ENCODE measurements at regions not wholly inside any gene's neighbourhood (a gene's known extent, or its start where the extent isn't known, plus 50 kb on each side); places are given as distances from the start of the nearest gene placed in this dataset.
"Not testable (repeated sequence)": the region's sequence is repeated elsewhere in the genome, so short reads cannot be mapped to it uniquely, and the experiment has no call there.

- no peaks in the 10 kb centered on the region for H3K9me3 ChIP-seq (ENCODE audit: control insufficient read depth in 3 of 3, low read length in 3 of 3)
- H3K27ac ChIP-seq (ENCODE audit: low read depth, low read length), result no peak overlapping the region
- H3K4me1 ChIP-seq (ENCODE audit: control insufficient read depth in 3 of 3, insufficient read depth in 3 of 3, low read length in 3 of 3), result no peaks in the 10 kb centered on the region
- no peaks in the 10 kb centered on the region for H3K27me3 ChIP-seq (ENCODE audit: control insufficient read depth in 3 of 3, insufficient read depth in 3 of 3, low read length in 3 of 3)
- no peak overlapping the region for H3K9ac ChIP-seq (ENCODE audit: low read depth in 1 of 3, low read length in 3 of 3)
- no peaks in the 10 kb centered on the region for H3K36me3 ChIP-seq (ENCODE audit: control insufficient read depth in 3 of 3, insufficient read depth in 3 of 3, low read length in 3 of 3)
- H3K4me3 ChIP-seq (ENCODE audit: low read length in 3 of 3), result no peak overlapping the region
Measured at GRCh38 chr2:17460371-17461086, 57.7 kb downstream of the RAD51AP2 start.

GRCh38 chr2:17455343-17455742 lies 62.9 kb downstream of the RAD51AP2 start:
- no peak overlapping the region for H3K9ac ChIP-seq (ENCODE audit: low read depth in 1 of 3, low read length in 3 of 3)
- H3K27ac ChIP-seq (ENCODE audit: low read depth, low read length), result no peak overlapping the region
- H3K36me3 ChIP-seq (ENCODE audit: control insufficient read depth in 3 of 3, insufficient read depth in 3 of 3, low read length in 3 of 3), result no peaks in the 10 kb centered on the region
- H3K27me3 ChIP-seq (ENCODE audit: control insufficient read depth in 3 of 3, insufficient read depth in 3 of 3, low read length in 3 of 3), result no peaks in the 10 kb centered on the region
- no peaks in the 10 kb centered on the region for H3K4me1 ChIP-seq (ENCODE audit: control insufficient read depth in 3 of 3, insufficient read depth in 3 of 3, low read length in 3 of 3)
- H3K4me3 ChIP-seq (ENCODE audit: low read length in 3 of 3), result no peak overlapping the region
- no peaks in the 10 kb centered on the region for H3K9me3 ChIP-seq (ENCODE audit: control insufficient read depth in 3 of 3, low read length in 3 of 3)

- not testable (repeated sequence) for H3K9ac ChIP-seq (ENCODE audit: low read depth in 1 of 3, low read length in 3 of 3); H3K4me1 ChIP-seq (ENCODE audit: control insufficient read depth in 3 of 3, insufficient read depth in 3 of 3, low read length in 3 of 3); H3K9me3 ChIP-seq (ENCODE audit: control insufficient read depth in 3 of 3, low read length in 3 of 3); H3K27ac ChIP-seq (ENCODE audit: low read depth, low read length); H3K27me3 ChIP-seq (ENCODE audit: control insufficient read depth in 3 of 3, insufficient read depth in 3 of 3, low read length in 3 of 3); H3K36me3 ChIP-seq (ENCODE audit: control insufficient read depth in 3 of 3, insufficient read depth in 3 of 3, low read length in 3 of 3); H3K4me3 ChIP-seq (ENCODE audit: low read length in 3 of 3)
Measured at GRCh38 chr2:17446191-17446590, 72.0 kb downstream of the RAD51AP2 start.

GRCh38 chr2:17445744-17446143 lies 72.5 kb downstream of the RAD51AP2 start:
- Histone ChIP-seq H3K4me1 (ENCODE audit: control insufficient read depth in 3 of 3, insufficient read depth in 3 of 3, low read length in 3 of 3) (no peaks in the 10 kb centered on the region), H3K27me3 (ENCODE audit: control insufficient read depth in 3 of 3, insufficient read depth in 3 of 3, low read length in 3 of 3) (no peaks in the 10 kb centered on the region), H3K4me3 (ENCODE audit: low read length in 3 of 3) (no peak overlapping the region), H3K9me3 (ENCODE audit: control insufficient read depth in 3 of 3, low read length in 3 of 3) (no peaks in the 10 kb centered on the region), H3K9ac (ENCODE audit: low read depth in 1 of 3, low read length in 3 of 3) (no peak overlapping the region), H3K27ac (ENCODE audit: low read depth, low read length) (no peak overlapping the region), H3K36me3 (ENCODE audit: control insufficient read depth in 3 of 3, insufficient read depth in 3 of 3, low read length in 3 of 3) (no peaks in the 10 kb centered on the region)

- H3K4me1 ChIP-seq (ENCODE audit: control insufficient read depth in 3 of 3, insufficient read depth in 3 of 3, low read length in 3 of 3), result no peaks in the 10 kb centered on the region
- H3K36me3 ChIP-seq (ENCODE audit: control insufficient read depth in 3 of 3, insufficient read depth in 3 of 3, low read length in 3 of 3), result no peaks in the 10 kb centered on the region
- no peak overlapping the region for H3K9ac ChIP-seq (ENCODE audit: low read depth in 1 of 3, low read length in 3 of 3)
- H3K27me3 ChIP-seq (ENCODE audit: control insufficient read depth in 3 of 3, insufficient read depth in 3 of 3, low read length in 3 of 3), result no peaks in the 10 kb centered on the region
- H3K27ac ChIP-seq (ENCODE audit: low read depth, low read length), result no peak overlapping the region
- no peak overlapping the region for H3K4me3 ChIP-seq (ENCODE audit: low read length in 3 of 3)
- H3K9me3 ChIP-seq (ENCODE audit: control insufficient read depth in 3 of 3, low read length in 3 of 3), result no peaks in the 10 kb centered on the region
Measured at GRCh38 chr2:17442334-17442733, 75.9 kb downstream of the RAD51AP2 start.

- Histone ChIP-seq H3K4me3 (ENCODE audit: low read length in 3 of 3) (no peak overlapping the region), H3K9ac (ENCODE audit: low read depth in 1 of 3, low read length in 3 of 3) (no peak overlapping the region), H3K27ac (ENCODE audit: low read depth, low read length) (no peak overlapping the region), H3K36me3 (ENCODE audit: control insufficient read depth in 3 of 3, insufficient read depth in 3 of 3, low read length in 3 of 3) (no peaks in the 10 kb centered on the region), H3K4me1 (ENCODE audit: control insufficient read depth in 3 of 3, insufficient read depth in 3 of 3, low read length in 3 of 3) (no peaks in the 10 kb centered on the region), H3K27me3 (ENCODE audit: control insufficient read depth in 3 of 3, insufficient read depth in 3 of 3, low read length in 3 of 3) (no peaks in the 10 kb centered on the region), H3K9me3 (ENCODE audit: control insufficient read depth in 3 of 3, low read length in 3 of 3) (no peaks in the 10 kb centered on the region)
Measured at GRCh38 chr2:17441790-17442189, 76.5 kb downstream of the RAD51AP2 start.

- no peaks in the 10 kb centered on the region for H3K36me3 ChIP-seq (ENCODE audit: control insufficient read depth in 3 of 3, insufficient read depth in 3 of 3, low read length in 3 of 3)
- H3K4me3 ChIP-seq (ENCODE audit: low read length in 3 of 3), result no peak overlapping the region
- no peaks in the 10 kb centered on the region for H3K4me1 ChIP-seq (ENCODE audit: control insufficient read depth in 3 of 3, insufficient read depth in 3 of 3, low read length in 3 of 3)
- no peak overlapping the region for H3K27ac ChIP-seq (ENCODE audit: low read depth, low read length)
- no peaks in the 10 kb centered on the region for H3K9me3 ChIP-seq (ENCODE audit: control insufficient read depth in 3 of 3, low read length in 3 of 3)
- no peak overlapping the region for H3K9ac ChIP-seq (ENCODE audit: low read depth in 1 of 3, low read length in 3 of 3)
- H3K27me3 ChIP-seq (ENCODE audit: control insufficient read depth in 3 of 3, insufficient read depth in 3 of 3, low read length in 3 of 3), result no peaks in the 10 kb centered on the region
Measured at GRCh38 chr2:17441055-17441771, 77.0 kb downstream of the RAD51AP2 start.

- Histone ChIP-seq H3K9me3 (ENCODE audit: control insufficient read depth in 3 of 3, low read length in 3 of 3) (no peaks in the 10 kb centered on the region), H3K4me1 (ENCODE audit: control insufficient read depth in 3 of 3, insufficient read depth in 3 of 3, low read length in 3 of 3) (no peaks in the 10 kb centered on the region), H3K27me3 (ENCODE audit: control insufficient read depth in 3 of 3, insufficient read depth in 3 of 3, low read length in 3 of 3) (no peaks in the 10 kb centered on the region), H3K27ac (ENCODE audit: low read depth, low read length) (no peak overlapping the region), H3K36me3 (ENCODE audit: control insufficient read depth in 3 of 3, insufficient read depth in 3 of 3, low read length in 3 of 3) (no peaks in the 10 kb centered on the region), H3K9ac (ENCODE audit: low read depth in 1 of 3, low read length in 3 of 3) (no peak overlapping the region), H3K4me3 (ENCODE audit: low read length in 3 of 3) (no peak overlapping the region)
Measured at GRCh38 chr2:17430326-17430725, 87.9 kb downstream of the RAD51AP2 start.

GRCh38 chr2:17429130-17429529 lies 89.1 kb downstream of the RAD51AP2 start:
- no peaks in the 10 kb centered on the region for H3K9me3 ChIP-seq (ENCODE audit: control insufficient read depth in 3 of 3, low read length in 3 of 3)
- no peak overlapping the region for H3K4me3 ChIP-seq (ENCODE audit: low read length in 3 of 3)
- no peaks in the 10 kb centered on the region for H3K4me1 ChIP-seq (ENCODE audit: control insufficient read depth in 3 of 3, insufficient read depth in 3 of 3, low read length in 3 of 3)
- H3K9ac ChIP-seq (ENCODE audit: low read depth in 1 of 3, low read length in 3 of 3), result no peak overlapping the region
- no peak overlapping the region for H3K27ac ChIP-seq (ENCODE audit: low read depth, low read length)
- H3K36me3 ChIP-seq (ENCODE audit: control insufficient read depth in 3 of 3, insufficient read depth in 3 of 3, low read length in 3 of 3), result no peaks in the 10 kb centered on the region
- H3K27me3 ChIP-seq (ENCODE audit: control insufficient read depth in 3 of 3, insufficient read depth in 3 of 3, low read length in 3 of 3), result no peaks in the 10 kb centered on the region

GRCh38 chr2:17427401-17427800 lies 90.8 kb downstream of the RAD51AP2 start:
- H3K36me3 ChIP-seq (ENCODE audit: control insufficient read depth in 3 of 3, insufficient read depth in 3 of 3, low read length in 3 of 3), result no peaks in the 10 kb centered on the region
- no peak overlapping the region for H3K9ac ChIP-seq (ENCODE audit: low read depth in 1 of 3, low read length in 3 of 3)
- no peaks in the 10 kb centered on the region for H3K4me1 ChIP-seq (ENCODE audit: control insufficient read depth in 3 of 3, insufficient read depth in 3 of 3, low read length in 3 of 3)
- no peak overlapping the region for H3K4me3 ChIP-seq (ENCODE audit: low read length in 3 of 3)
- H3K27me3 ChIP-seq (ENCODE audit: control insufficient read depth in 3 of 3, insufficient read depth in 3 of 3, low read length in 3 of 3), result no peaks in the 10 kb centered on the region
- no peaks in the 10 kb centered on the region for H3K9me3 ChIP-seq (ENCODE audit: control insufficient read depth in 3 of 3, low read length in 3 of 3)
- no peak overlapping the region for H3K27ac ChIP-seq (ENCODE audit: low read depth, low read length)

Data from skeletal muscle tissue (tissue), 3 donors.